Body of pancreas (tissue), 4 donors: ENCODE measurements at regions not wholly inside any gene's neighbourhood (a gene's known extent, or its start where the extent isn't known, plus 50 kb on each side); places are given as distances from the start of the nearest gene placed in this dataset.

Experiments used
- ATAC-seq: fragments of 150-250 bp; one replicate; pipeline ENCODE4 v1.9.1; 2016
- DNase-seq, 4 donors: peaks; one replicate each; pipeline ENCODE4 v3.0.0-alpha.2; 2019
- H3K27ac ChIP-seq, 4 donors: fragments of 200-600 bp; sonication (generic); 1 replicate in 3 of 4; 2 replicates in 1 of 4; pipeline versions ENCODE4 v1.5.1 to v1.6.1; 2016 to 2019; ENCODE audit warnings: mild to moderate bottlenecking in 1 of 4, mixed read lengths in 1 of 4, moderate library complexity in 1 of 4
- H3K27me3 ChIP-seq, 2 donors: fragments of 200-600 bp; sonication (generic); one replicate each; pipeline ENCODE4 v1.6.0; 2016; ENCODE audit warnings: mild to moderate bottlenecking in 1 of 2
- H3K36me3 ChIP-seq, 2 donors: fragments of 200-600 bp; sonication (generic); replicated peaks in 1 of 2; 2 replicates each; pipeline ENCODE4 v1.5.1; 2016; ENCODE audit warnings: low read depth in 2 of 2; ENCODE audit not compliant: insufficient read depth in 1 of 2
- H3K4me1 ChIP-seq: fragments of 200-600 bp; sonication (generic); one replicate; pipeline ENCODE4 v1.6.0; 2016
- H3K4me3 ChIP-seq, 2 donors: fragments of 200-600 bp; sonication (generic); 1 replicate in 1 of 2; 2 replicates in 1 of 2; pipeline ENCODE4 v1.5.1; 2016 to 2019
- H3K9me3 ChIP-seq, 3 donors: fragments of 200-600 bp; sonication (generic); 1 replicate in 2 of 3; 2 replicates in 1 of 3; pipeline ENCODE4 v1.5.1; 2016
- CTCF ChIP-seq, 7 experiments: fragments of 450-650 bp in 4 of 7; fragments of 200-600 bp in 3 of 7; sonication (generic) in 3 of 7; IDR thresholded peaks; one replicate each; pipeline ENCODE4 v1.5.1; 2016 to 2019; ENCODE audit warnings: antibody characterized with exemption in 7 of 7
- POLR2A ChIP-seq, 3 donors: fragments of 450-650 bp; IDR thresholded peaks; one replicate each; pipeline ENCODE4 v1.6.1; 2016; ENCODE audit warnings: antibody characterized with exemption in 3 of 3, mild to moderate bottlenecking in 2 of 3
- WGBS, 2 donors: methylation state at CpG; one replicate each; pipeline ENCODE4 v1.1.5; 2017; 5-methylcytosine and 5-hydroxymethylcytosine counted together
- intact Hi-C: fragments of 100-400 bp; cut with DNase I; formaldehyde crosslinking; loops from one replicate; pipeline ENCODE4 v1.15.1; 2023

GRCh38 chr2:191512216-191512835, 165.6 kb upstream of the NABP1 start:
- no peaks in the 10 kb centered on the region for H3K36me3 ChIP-seq
- intact Hi-C loops = no loop called here
- no peak overlapping the region for H3K27ac ChIP-seq
- H3K4me3 ChIP-seq = no peak overlapping the region
- H3K4me1 ChIP-seq = no peaks in the 10 kb centered on the region
- no peak for ATAC-seq
- 86 to 87% methylated on average over 7 of the region's 7 CpGs for WGBS, 2 donors
- H3K27me3 ChIP-seq = no peaks in the 10 kb centered on the region
- TF ChIP-seq POLR2A (IDR thresholded peaks at IDR 0.05) (no peak), CTCF (IDR thresholded peaks at IDR 0.05) (no peak)
- DNase-seq = no peak
- H3K9me3 ChIP-seq = no peaks in the 10 kb centered on the region

- H3K27me3 ChIP-seq = no peaks in the 10 kb centered on the region
- no peaks in the 10 kb centered on the region for H3K9me3 ChIP-seq
- no peak for DNase-seq
- H3K27ac ChIP-seq = no peak overlapping the region
- no peaks in the 10 kb centered on the region for H3K36me3 ChIP-seq
- H3K4me1 ChIP-seq = no peaks in the 10 kb centered on the region
- TF ChIP-seq POLR2A (IDR thresholded peaks at IDR 0.05) (no peak), CTCF (IDR thresholded peaks at IDR 0.05) (no peak)
- intact Hi-C loops = no loop called here
- no peak overlapping the region for H3K4me3 ChIP-seq
- no peak for ATAC-seq
- 73 to 78% methylated on average over 3 of the region's 3 CpGs for WGBS, 2 donors
Measured at GRCh38 chr2:191512874-191513273, 165.1 kb upstream of the NABP1 start.

- ATAC-seq (no peak), DNase-seq (no peak)
- WGBS, 2 donors = 37 to 74% methylated on average over 3 to 4 of the region's 4 CpGs
- H3K4me3 ChIP-seq = no peak overlapping the region
- H3K36me3 ChIP-seq = no peaks in the 10 kb centered on the region
- H3K27me3 ChIP-seq = no peaks in the 10 kb centered on the region
- TF ChIP-seq POLR2A (IDR thresholded peaks at IDR 0.05) (no peak), CTCF (IDR thresholded peaks at IDR 0.05) (no peak)
- no peaks in the 10 kb centered on the region for H3K9me3 ChIP-seq
- no peak overlapping the region for H3K27ac ChIP-seq
- intact Hi-C loops = no loop called here
- no peaks in the 10 kb centered on the region for H3K4me1 ChIP-seq
Measured at GRCh38 chr2:191514613-191515012, 163.3 kb upstream of the NABP1 start.

GRCh38 chr2:191515551-191515950, 162.4 kb upstream of the NABP1 start:
- H3K27me3 ChIP-seq = no peaks in the 10 kb centered on the region
- H3K9me3 ChIP-seq = no peaks in the 10 kb centered on the region
- TF ChIP-seq CTCF (IDR thresholded peaks at IDR 0.05) = no peak
- TF ChIP-seq POLR2A (IDR thresholded peaks at IDR 0.05) = no peak
- H3K4me1 ChIP-seq = no peaks in the 10 kb centered on the region
- no peak overlapping the region for H3K27ac ChIP-seq
- DNase-seq (no peak), ATAC-seq (no peak)
- WGBS, 2 donors = 52 to 70% methylated on average over 3 of the region's 3 CpGs
- intact Hi-C loops = no loop called here
- H3K4me3 ChIP-seq = no peak overlapping the region
- no peaks in the 10 kb centered on the region for H3K36me3 ChIP-seq

GRCh38 chr2:191516260-191516659, 161.7 kb upstream of the NABP1 start:
- ATAC-seq (no peak), DNase-seq (no peak)
- Histone ChIP-seq H3K4me1 (no peaks in the 10 kb centered on the region), H3K4me3 (no peak overlapping the region), H3K36me3 (no peaks in the 10 kb centered on the region), H3K27me3 (no peaks in the 10 kb centered on the region), H3K9me3 (no peaks in the 10 kb centered on the region), H3K27ac (no peak overlapping the region)
- intact Hi-C loops = no loop called here
- 61 to 81% methylated on average over 4 of the region's 4 CpGs for WGBS, 2 donors
- no peak for TF ChIP-seq CTCF (IDR thresholded peaks at IDR 0.05)
- no peak for TF ChIP-seq POLR2A (IDR thresholded peaks at IDR 0.05)
